B cell (primary cell): ENCODE measurements at regions not wholly inside any gene's neighbourhood (a gene's known extent, or its start where the extent isn't known, plus 50 kb on each side); places are given as distances from the start of the nearest gene placed in this dataset.

Source experiments
- ATAC-seq: fragments of 200-7000 bp; cut with Tn5 transposase; one replicate; pipeline ENCODE4 v1.10.0; 2021; ENCODE audit warnings: low read depth, mild to moderate bottlenecking, moderate number of reproducible peaks, moderate library complexity
- CTCF ChIA-PET: fragments of 350-600 bp; sonication (Branson Sonifier 250); formaldehyde crosslinking; loops from one replicate; lab custom pipeline; 2021; ENCODE audit warnings: antibody characterized with exemption, inconsistent platforms; lab: Charles Lee
- POLR2A ChIA-PET: fragments of 350-600 bp; sonication (Branson Sonifier 250); formaldehyde crosslinking; loops from one replicate; lab custom pipeline; 2021; ENCODE audit warnings: antibody characterized with exemption; lab: Charles Lee
- DNase-seq: peaks from one replicate; pipeline ENCODE4 v3.0.0; 2013
- H2AFZ ChIP-seq: 2 replicates; pipeline ENCODE4 v1.6.1; 2012; ENCODE audit warnings: mild to moderate bottlenecking, low read depth, low read length; ENCODE audit not compliant: insufficient read depth, poor library complexity, severe bottlenecking
- H3K27ac ChIP-seq, 2 donors: 1 replicate in 1 of 2; 2 replicates in 1 of 2; pipeline ENCODE4 v1.5.1; 2012 to 2013; ENCODE audit warnings: low read length in 2 of 2, mild to moderate bottlenecking in 2 of 2, moderate library complexity in 1 of 2
- H3K27me3 ChIP-seq, 4 experiments: fragments of 200-600 bp in 1 of 4; sonication (generic) in 1 of 4; replicated peaks in 1 of 4; 1 replicate in 2 of 4; 2 replicates in 2 of 4; pipeline versions ENCODE4 v1.6.1 to v1.7.0; 2013 to 2016; ENCODE audit warnings: low read length in 3 of 4, mild to moderate bottlenecking in 2 of 4, mixed read lengths in 1 of 4, moderate library complexity in 1 of 4; ENCODE audit not compliant: insufficient read depth in 4 of 4, control insufficient read depth in 3 of 4; ENCODE audit errors: control extremely low read depth in 1 of 4
- H3K36me3 ChIP-seq, 2 experiments: replicated peaks in 1 of 2; 1 replicate in 1 of 2; 2 replicates in 1 of 2; pipeline versions ENCODE4 v1.6.1 to v1.7.1; 2013; ENCODE audit warnings: low read length in 1 of 2; ENCODE audit not compliant: insufficient read depth in 2 of 2, control insufficient read depth in 1 of 2; ENCODE audit errors: control extremely low read depth in 1 of 2, extremely low read depth in 1 of 2
- H3K4me1 ChIP-seq, 2 donors: fragments of 200-600 bp in 1 of 2; sonication (generic) in 1 of 2; 1 replicate in 1 of 2; 2 replicates in 1 of 2; pipeline versions ENCODE4 v1.5.1 to v1.6.1; 2013 to 2017; ENCODE audit warnings: low read length in 2 of 2; ENCODE audit not compliant: control insufficient read depth in 2 of 2, insufficient read depth in 2 of 2
- H3K4me2 ChIP-seq: replicated peaks from 2 replicates; pipeline ENCODE3; 2012; ENCODE audit warnings: mild to moderate bottlenecking, low read depth, low read length; ENCODE audit not compliant: poor library complexity, severe bottlenecking
- H3K4me3 ChIP-seq, 5 experiments: fragments of 200-600 bp in 1 of 5; sonication (generic) in 1 of 5; 1 replicate in 3 of 5; 2 replicates in 2 of 5; pipeline versions ENCODE4 v1.5.1 to v1.7.0; 2011 to 2016; ENCODE audit warnings: low read length in 4 of 5, mild to moderate bottlenecking in 4 of 5, low read depth in 2 of 5, control low read depth in 1 of 5, moderate library complexity in 1 of 5; ENCODE audit not compliant: insufficient read depth in 1 of 5; ENCODE audit errors: control extremely low read depth in 1 of 5, extremely low read depth in 1 of 5
- H3K79me2 ChIP-seq: fragments of 200-600 bp; sonication (generic); one replicate; pipeline ENCODE4 v1.6.0; 2016; ENCODE audit warnings: low read length; ENCODE audit not compliant: control insufficient read depth, insufficient read depth
- H3K9ac ChIP-seq: fragments of 200-600 bp; sonication (generic); 2 replicates; pipeline ENCODE4 v1.6.1; 2017; ENCODE audit warnings: mild to moderate bottlenecking, low read length, moderate library complexity
- H3K9me3 ChIP-seq, 3 donors: one replicate each; pipeline versions ENCODE4 v1.6.1 to v1.7.1; 2013; ENCODE audit warnings: low read length in 2 of 3; ENCODE audit not compliant: control insufficient read depth in 2 of 3, insufficient read depth in 1 of 3; ENCODE audit errors: control extremely low read depth in 1 of 3
- H4K20me1 ChIP-seq: 2 replicates; pipeline ENCODE4 v1.6.0; 2012; ENCODE audit warnings: mild to moderate bottlenecking, low read length; ENCODE audit not compliant: insufficient read depth, control insufficient read depth, poor library complexity, severe bottlenecking
- H3K27ac Mint-ChIP-seq: one replicate; pipeline ENCODE4 v1.8.0; 2021; ENCODE audit warnings: mixed read lengths
- H3K27me3 Mint-ChIP-seq: one replicate; pipeline ENCODE4 v1.8.0; 2021; ENCODE audit warnings: mixed read lengths
- H3K4me1 Mint-ChIP-seq: one replicate; pipeline ENCODE4 v1.8.0; 2021; ENCODE audit warnings: mixed read lengths
- H3K4me3 Mint-ChIP-seq: one replicate; pipeline ENCODE4 v1.8.0; 2021; ENCODE audit warnings: mixed read lengths
- H3K9me3 Mint-ChIP-seq: one replicate; pipeline ENCODE4 v1.8.0; 2022; ENCODE audit warnings: mixed read lengths; ENCODE audit not compliant: insufficient read depth
- CTCF ChIP-seq: fragments of 200-600 bp; IDR thresholded peaks from one replicate; pipeline ENCODE4 v1.8.0; 2022; ENCODE audit warnings: antibody characterized with exemption, mild to moderate bottlenecking
- EZH2 ChIP-seq: IDR thresholded peaks from 2 replicates; pipeline ENCODE4 v1.6.1; 2012; ENCODE audit warnings: borderline replicate concordance, low read depth, mild to moderate bottlenecking, moderate library complexity, low read length; ENCODE audit not compliant: insufficient read depth, poor library complexity, severe bottlenecking
- WGBS: methylation state at CpG from one replicate; pipeline ENCODE4 v1.1.5; 2013; ENCODE audit warnings: missing lambda C conversion rate; ENCODE audit not compliant: insufficient coverage; 5-methylcytosine and 5-hydroxymethylcytosine counted together
- intact Hi-C: fragments of 100-400 bp; cut with micrococcal nuclease; formaldehyde crosslinking; loops from one replicate; pipeline ENCODE4 v1.10.0; 2022

- no peak overlapping the region for H3K4me2 ChIP-seq
- H3K27me3 ChIP-seq = peaks cover 0 to 6% (median 0%) of the 10 kb centered on the region in 4 experiments
- H3K4me3 Mint-ChIP-seq = no peak overlapping the region
- intact Hi-C loops = no loop called here
- peaks cover 22% of the 10 kb centered on the region for H3K27me3 Mint-ChIP-seq
- no peaks in the 10 kb centered on the region for H3K4me1 ChIP-seq
- H3K4me1 Mint-ChIP-seq = peaks cover 3% of the 10 kb centered on the region
- DNase-seq (no peak), ATAC-seq (no peak)
- peaks cover 0 to 3% (median 0%) of the 10 kb centered on the region in 3 donors for H3K9me3 ChIP-seq
- H3K9ac ChIP-seq = no peak overlapping the region
- no peak overlapping the region for H2AFZ ChIP-seq
- H3K27ac Mint-ChIP-seq = no peak overlapping the region
- POLR2A ChIA-PET = no interaction called here
- TF ChIP-seq CTCF (no peak), EZH2 (no peak)
- no peaks in the 10 kb centered on the region for H3K79me2 ChIP-seq
- H3K9me3 Mint-ChIP-seq = no peaks in the 10 kb centered on the region
- CTCF ChIA-PET = no interaction called here
- no peak overlapping the region for H3K27ac ChIP-seq
- H3K4me3 ChIP-seq = no peak overlapping the region
- 89% methylated on average over 1 of the region's 2 CpGs for WGBS
- no peaks in the 10 kb centered on the region for H4K20me1 ChIP-seq
- H3K36me3 ChIP-seq = no peaks in the 10 kb centered on the region
These were observed 69.4 kb downstream of the ABCC12 start for GRCh38 chr16:48086422-48086821.

GRCh38 chr16:48085729-48086128, 70.1 kb downstream of the ABCC12 start:
- Histone ChIP-seq H3K79me2 (no peaks in the 10 kb centered on the region), H4K20me1 (no peaks in the 10 kb centered on the region), H2AFZ (no peak overlapping the region), H3K4me1 (no peaks in the 10 kb centered on the region), H3K4me3 (no peak overlapping the region), H3K27ac (no peak overlapping the region), H3K27me3 (peaks cover 0 to 6% (median 0%) of the 10 kb centered on the region in 4 experiments), H3K9ac (no peak overlapping the region), H3K4me2 (no peak overlapping the region), H3K36me3 (no peaks in the 10 kb centered on the region), H3K9me3 (peaks cover 0 to 3% (median 0%) of the 10 kb centered on the region in 3 donors)
- CTCF ChIA-PET = no interaction called here
- no peaks in the 10 kb centered on the region for H3K9me3 Mint-ChIP-seq
- no peak for TF ChIP-seq EZH2
- no peak for TF ChIP-seq CTCF
- POLR2A ChIA-PET = no interaction called here
- DNase-seq (no peak), ATAC-seq (no peak)
- no peak overlapping the region for H3K27ac Mint-ChIP-seq
- H3K4me1 Mint-ChIP-seq = peaks cover 3% of the 10 kb centered on the region
- 83% methylated on average over 1 of the region's 1 CpG for WGBS
- intact Hi-C loops = no loop called here
- H3K4me3 Mint-ChIP-seq = no peak overlapping the region
- peaks cover 23% of the 10 kb centered on the region for H3K27me3 Mint-ChIP-seq
